EH (cell line): ENCODE measurements at regions not wholly inside any gene's neighbourhood (a gene's known extent, or its start where the extent isn't known, plus 50 kb on each side); places are given as distances from the start of the nearest gene placed in this dataset.
"Not testable (repeated sequence)": the region's sequence is repeated elsewhere in the genome, so short reads cannot be mapped to it uniquely, and the experiment has no call there.

Source experiments
- DNase-seq: peaks from one replicate; pipeline ENCODE4 v3.0.0-alpha.2; 2015; ENCODE audit warnings: low read depth

- not testable (repeated sequence) for DNase-seq
These were observed 64.9 kb upstream of the CTSV start for GRCh38 chr9:97103613-97104383.

- DNase-seq = not testable (repeated sequence)
These were observed 60.6 kb upstream of the CTSV start for GRCh38 chr9:97099540-97099939.

GRCh38 chr9:97096793-97097192, 57.9 kb upstream of the CTSV start:
- no peak for DNase-seq

- not testable (repeated sequence) for DNase-seq
These were observed 50.4 kb upstream of the CTSV start for GRCh38 chr9:97089361-97089760.
